Nephron progenitor cell (in vitro differentiated cells): ENCODE measurements at regions not wholly inside any gene's neighbourhood (a gene's known extent, or its start where the extent isn't known, plus 50 kb on each side); places are given as distances from the start of the nearest gene placed in this dataset.

Experiments used
- DNase-seq: peaks from one replicate; pipeline ENCODE4 v3.0.0; 2021
- H3K27ac Mint-ChIP-seq: 2 replicates; pipeline ENCODE4 v1.8.0; 2021; ENCODE audit warnings: mild to moderate bottlenecking, moderate library complexity, mixed read lengths
- H3K27me3 Mint-ChIP-seq: 2 replicates; pipeline ENCODE4 v1.8.0; 2021; ENCODE audit warnings: mild to moderate bottlenecking, low read depth, mixed read lengths; ENCODE audit not compliant: poor library complexity
- H3K36me3 Mint-ChIP-seq: 2 replicates; pipeline ENCODE4 v1.8.0; 2021; ENCODE audit warnings: low read depth, mixed read lengths
- H3K4me1 Mint-ChIP-seq: 2 replicates; pipeline ENCODE4 v1.8.0; 2021; ENCODE audit warnings: mixed read lengths
- H3K4me3 Mint-ChIP-seq: 2 replicates; pipeline ENCODE4 v1.8.0; 2021; ENCODE audit warnings: mild to moderate bottlenecking, moderate library complexity, mixed read lengths
- H3K9me3 Mint-ChIP-seq: 2 replicates; pipeline ENCODE4 v1.8.0; 2021; ENCODE audit warnings: mild to moderate bottlenecking, moderate library complexity, mixed read lengths
- CTCF ChIP-seq: fragments of 200-600 bp; sonication (generic); IDR thresholded peaks from 2 replicates; pipeline ENCODE4 v1.5.0; 2021; ENCODE audit warnings: antibody characterized with exemption

- Mint-ChIP-seq H3K27ac (no peak overlapping the region), H3K36me3 (peaks cover 14% of the 10 kb centered on the region), H3K9me3 (peaks cover 35% of the 10 kb centered on the region), H3K27me3 (no peaks in the 10 kb centered on the region), H3K4me1 (no peaks in the 10 kb centered on the region), H3K4me3 (no peak overlapping the region)
- no peak for TF ChIP-seq CTCF
- no peak for DNase-seq
These were observed 321.2 kb downstream of the HLX start for GRCh38 chr1:221200464-221200863.

GRCh38 chr1:221201773-221202172 lies 322.5 kb downstream of the HLX start:
- no peaks in the 10 kb centered on the region for H3K4me1 Mint-ChIP-seq
- DNase-seq, result no peak
- H3K9me3 Mint-ChIP-seq, result peaks cover 22% of the 10 kb centered on the region
- H3K27me3 Mint-ChIP-seq, result peaks cover 6% of the 10 kb centered on the region
- no peak for TF ChIP-seq CTCF
- no peak overlapping the region for H3K4me3 Mint-ChIP-seq
- H3K36me3 Mint-ChIP-seq, result peaks cover 8% of the 10 kb centered on the region
- H3K27ac Mint-ChIP-seq, result no peak overlapping the region

GRCh38 chr1:221203224-221204054 lies 324.2 kb downstream of the HLX start:
- peak; percentile 90 for TF ChIP-seq CTCF
- H3K27me3 Mint-ChIP-seq, result peaks cover 9% of the 10 kb centered on the region
- peak; percentile 87 for DNase-seq
- no peak overlapping the region for H3K4me3 Mint-ChIP-seq
- H3K36me3 Mint-ChIP-seq, result peaks cover 15% of the 10 kb centered on the region
- H3K9me3 Mint-ChIP-seq, result peaks cover 23% of the 10 kb centered on the region
- no peaks in the 10 kb centered on the region for H3K4me1 Mint-ChIP-seq
- no peak overlapping the region for H3K27ac Mint-ChIP-seq

GRCh38 chr1:221204055-221204833 lies 325.0 kb downstream of the HLX start:
- no peak for DNase-seq
- no peaks in the 10 kb centered on the region for H3K4me1 Mint-ChIP-seq
- no peak for TF ChIP-seq CTCF
- no peak overlapping the region for H3K4me3 Mint-ChIP-seq
- H3K9me3 Mint-ChIP-seq, result peaks cover 23% of the 10 kb centered on the region
- H3K27ac Mint-ChIP-seq, result no peak overlapping the region
- peaks cover 16% of the 10 kb centered on the region for H3K36me3 Mint-ChIP-seq
- peaks cover 10% of the 10 kb centered on the region for H3K27me3 Mint-ChIP-seq

- Mint-ChIP-seq H3K9me3 (peaks cover 39% of the 10 kb centered on the region), H3K36me3 (peaks cover 35% of the 10 kb centered on the region), H3K27me3 (peaks cover 10% of the 10 kb centered on the region), H3K4me1 (no peaks in the 10 kb centered on the region), H3K27ac (no peak overlapping the region), H3K4me3 (no peak overlapping the region)
- DNase-seq, result no peak
- TF ChIP-seq CTCF, result no peak
These were observed 326.8 kb downstream of the HLX start for GRCh38 chr1:221206076-221206475.
